Erythroblast (primary cell): ENCODE measurements at regions not wholly inside any gene's neighbourhood (a gene's known extent, or its start where the extent isn't known, plus 50 kb on each side); places are given as distances from the start of the nearest gene placed in this dataset.

ENCODE experiments used
- DNase-seq, 2 experiments: peaks; one replicate each; lab custom pipeline; 2025; lab: John Stamatoyannopoulos, UW
- GATA1 ChIP-seq: IDR thresholded peaks from 2 replicates; pipeline ENCODE4 v1.6.1; 2011; ENCODE audit warnings: low read depth, mild to moderate bottlenecking, control low read depth, low read length, moderate library complexity
- POLR2A ChIP-seq: IDR thresholded peaks from 2 replicates; pipeline ENCODE4 v1.6.1; 2011; ENCODE audit warnings: mild to moderate bottlenecking, low read length

DNA sequence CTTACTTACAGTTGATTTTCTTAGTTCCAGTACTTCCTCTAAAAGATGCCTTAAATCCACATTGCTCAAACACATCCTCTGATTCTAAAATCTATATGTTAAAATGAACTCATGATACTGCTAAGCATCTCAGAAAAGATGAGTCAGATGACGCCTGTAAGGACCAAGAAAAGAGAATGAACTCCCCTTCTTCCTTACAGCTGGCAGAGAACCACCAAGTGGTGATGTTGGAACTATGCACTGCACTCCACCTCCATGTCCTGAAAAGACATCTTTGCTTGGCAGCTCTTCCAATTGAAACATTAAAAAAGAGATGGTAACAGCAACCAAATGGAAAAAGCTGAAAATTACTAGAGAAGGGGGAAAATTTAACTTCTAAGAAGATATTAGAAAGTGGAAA is 648.8 kb downstream of the PTPRC start:
- no peak for DNase-seq
- no peak for TF ChIP-seq POLR2A
- no peak for TF ChIP-seq GATA1

- no peak for DNase-seq
- TF ChIP-seq POLR2A (no peak), GATA1 (no peak)
Observed at GRCh38 chr1:199290186-199290585, 651.3 kb downstream of the PTPRC start.

GRCh38 chr1:199291022-199291740 is 652.3 kb downstream of the PTPRC start:
- TF ChIP-seq POLR2A (no peak), GATA1 (no peak)
- no peak for DNase-seq

- no peak for DNase-seq
- TF ChIP-seq POLR2A (no peak), GATA1 (no peak)
Observed at GRCh38 chr1:199292896-199293295, 654.1 kb downstream of the PTPRC start.

DNA sequence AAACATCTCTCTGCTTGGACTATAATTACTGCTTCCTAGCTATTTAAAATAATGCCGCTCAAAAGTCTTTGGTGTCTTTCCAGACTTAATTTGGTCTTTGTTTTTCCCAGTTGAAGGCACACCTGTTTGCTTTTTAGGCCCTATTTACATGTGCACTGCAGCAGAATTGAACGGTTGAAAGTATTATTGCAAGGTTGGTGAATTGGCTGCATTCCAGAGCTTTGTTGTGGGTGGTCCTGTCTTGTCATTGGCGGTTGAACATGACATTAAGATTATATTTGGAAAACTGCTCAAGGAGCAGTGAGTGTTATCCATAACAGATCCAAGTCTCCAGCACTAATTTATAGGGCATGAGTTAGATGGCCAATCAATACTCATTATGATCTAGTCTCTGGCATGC is 656.3 kb downstream of the PTPRC start:
- TF ChIP-seq POLR2A (no peak), GATA1 (no peak)
- no peak for DNase-seq

- DNase-seq, result no peak
- no peak for TF ChIP-seq GATA1
Observed at GRCh38 chr1:199297174-199297573, 658.3 kb downstream of the PTPRC start.

DNA sequence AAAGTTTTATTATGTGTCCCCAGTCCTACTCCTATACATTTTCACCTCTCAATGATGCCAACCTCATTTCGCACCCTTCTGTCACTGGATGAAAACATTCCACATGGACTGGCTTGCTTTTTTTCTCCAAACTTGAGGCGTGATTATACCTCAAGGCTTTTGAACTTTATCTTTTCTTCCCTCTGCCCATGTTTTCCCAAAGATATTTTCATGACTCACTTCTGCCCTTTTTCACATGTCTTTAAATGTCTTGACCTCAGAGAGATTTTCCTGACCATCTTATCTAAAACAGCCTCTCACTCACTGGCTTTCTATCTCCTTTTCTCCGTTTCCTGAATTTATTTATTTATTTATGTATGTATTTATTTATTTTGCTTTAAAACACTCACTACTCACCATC is 659.0 kb downstream of the PTPRC start:
- no peak for DNase-seq
- no peak for TF ChIP-seq POLR2A
- TF ChIP-seq GATA1, result no peak

DNA sequence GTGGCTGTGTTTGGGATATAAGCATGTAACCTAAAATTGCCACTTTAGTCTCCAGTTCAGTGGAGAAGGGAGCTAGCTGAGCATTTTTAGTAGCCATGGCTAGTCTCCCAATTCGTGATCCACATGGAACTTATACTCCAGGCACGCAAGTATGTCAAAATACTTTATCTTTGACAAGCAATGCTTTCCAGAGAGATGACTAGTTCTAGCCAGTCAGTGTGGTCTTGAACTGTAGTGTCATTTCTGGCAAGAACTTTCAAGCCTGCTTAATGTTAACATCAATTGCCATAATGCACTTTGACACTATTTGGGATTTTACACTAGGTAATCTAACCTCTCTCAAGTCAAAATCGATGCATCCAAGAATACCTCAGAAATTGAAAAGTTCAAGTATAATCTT is 660.0 kb downstream of the PTPRC start:
- DNase-seq, result no peak
- TF ChIP-seq POLR2A (no peak), GATA1 (no peak)

- TF ChIP-seq GATA1, result no peak
- DNase-seq, result no peak
Observed at GRCh38 chr1:199301472-199302217, 662.8 kb downstream of the PTPRC start.

- DNase-seq, result no peak
- TF ChIP-seq POLR2A (no peak), GATA1 (no peak)
Observed at GRCh38 chr1:199302554-199302953, 663.7 kb downstream of the PTPRC start.

DNA sequence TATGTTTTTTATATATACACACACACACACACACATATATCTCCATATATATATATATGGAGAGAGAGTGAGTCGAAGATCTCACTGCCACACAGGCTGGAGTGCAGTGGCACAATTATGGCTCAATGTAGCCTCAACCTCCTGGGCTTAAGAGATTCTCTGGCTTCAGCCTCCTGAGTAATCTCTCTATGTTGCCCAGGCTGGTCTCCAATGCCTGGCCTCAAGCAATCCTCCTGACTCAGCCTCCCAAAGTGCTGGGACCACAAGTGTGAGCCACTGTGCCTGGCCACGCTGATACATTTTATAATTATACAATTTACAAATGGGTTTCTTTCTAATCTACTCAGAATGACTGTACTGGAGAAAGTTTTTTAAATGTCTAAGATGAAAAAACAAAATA is 664.2 kb downstream of the PTPRC start:
- TF ChIP-seq GATA1, result no peak
- TF ChIP-seq POLR2A, result no peak
- no peak for DNase-seq

- no peak for TF ChIP-seq POLR2A
- no peak for TF ChIP-seq GATA1
- DNase-seq, result no peak
Observed at GRCh38 chr1:199305053-199305452, 666.2 kb downstream of the PTPRC start.

- DNase-seq, result no peak
- TF ChIP-seq GATA1, result no peak
- no peak for TF ChIP-seq POLR2A
Observed at GRCh38 chr1:199307496-199308264, 668.8 kb downstream of the PTPRC start.

DNA sequence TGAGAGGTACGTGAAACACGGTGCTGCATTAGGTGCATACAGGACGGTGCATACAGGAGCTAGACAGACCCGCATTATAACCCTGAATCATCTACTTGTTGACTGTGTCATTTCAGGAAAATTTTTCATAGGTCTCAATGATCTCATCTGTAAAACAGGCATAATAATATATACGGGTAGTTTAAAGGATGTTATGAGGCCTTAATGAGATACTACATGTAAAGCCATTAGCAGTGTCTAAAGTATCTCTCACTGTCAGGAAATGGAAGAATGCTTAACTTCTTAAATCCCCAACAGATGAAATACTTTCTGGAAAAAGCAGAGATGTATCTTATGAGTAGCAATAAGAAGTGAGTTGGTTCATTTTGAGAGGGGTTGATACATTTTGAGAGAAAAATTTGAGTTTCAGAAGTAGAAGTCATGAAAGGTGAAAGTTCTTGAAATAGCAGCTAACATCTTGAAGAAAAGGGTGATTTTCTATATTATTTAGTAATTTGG is 669.6 kb downstream of the PTPRC start:
- TF ChIP-seq POLR2A (no peak), GATA1 (no peak)

More for the DNA sequence above, 669.6 kb downstream of the PTPRC start:
- DNase-seq, result no peak
